HepG2 (cell line): ENCODE measurements at regions not wholly inside any gene's neighbourhood (a gene's known extent, or its start where the extent isn't known, plus 50 kb on each side); places are given as distances from the start of the nearest gene placed in this dataset.

ENCODE experiments used
- ATAC-seq: fragments of 200-7000 bp; cut with Tn5 transposase; 3 replicates; pipeline ENCODE4 v1.9.1; 2020; ENCODE audit warnings: mild to moderate bottlenecking, moderate library complexity
- BruUV-seq: library from RNA; stranded (reverse); fragments of 400-500 nt; replicated peaks from 2 replicates; lab custom pipeline; 2021; lab: Mats Ljungman, UMichigan
- CTCF ChIA-PET: fragments of 300-600 bp; formaldehyde crosslinking; extraction: SDS; loops from one replicate; lab custom pipeline; 2021; ENCODE audit warnings: low total read pairs, inconsistent platforms, low intra/inter-chr PET ratio; lab: Yijun Ruan, JAX
- POLR2A ChIA-PET: fragments of 350-600 bp; sonication (Branson Sonifier 250); formaldehyde crosslinking; loops from one replicate; lab custom pipeline; 2020; ENCODE audit warnings: antibody characterized with exemption, inconsistent platforms; lab: Yijun Ruan, JAX
- DNase-seq: peaks from one replicate; pipeline ENCODE4 v3.0.0-alpha.2; 2015; ENCODE audit warnings: low spot score
- FAIRE-seq: peaks from 3 replicates; lab custom pipeline; 2011; peaks lifted over from hg19 to GRCh38; lab: Jason Lieb, UNC
- H2AFZ ChIP-seq: one replicate; pipeline ENCODE4 v1.6.1; 2011; ENCODE audit warnings: low read length, inconsistent platforms
- H3K27ac ChIP-seq: fragments of 300-600 bp; 3 replicates; pipeline ENCODE4 v1.8.0; 2011; ENCODE audit warnings: mixed run types, mild to moderate bottlenecking, mixed read lengths, low read length, inconsistent platforms; ENCODE audit not compliant: insufficient read depth; ENCODE audit errors: extremely low read length
- H3K27me3 ChIP-seq, 2 experiments: fragments of 200-600 bp in 1 of 2; 2 replicates in 1 of 2; 3 replicates in 1 of 2; pipeline versions ENCODE4 v1.6.0 to v1.8.0; 2011; ENCODE audit warnings: low read length in 2 of 2, mild to moderate bottlenecking in 2 of 2, moderate library complexity in 2 of 2, inconsistent platforms in 1 of 2; ENCODE audit not compliant: insufficient read depth in 2 of 2, control insufficient read depth in 1 of 2
- H3K36me3 ChIP-seq, 2 experiments: fragments of 200-600 bp in 1 of 2; replicated peaks in 1 of 2; 2 replicates in 1 of 2; 3 replicates in 1 of 2; pipeline versions ENCODE4 v1.5.1 to v1.8.0; 2011; ENCODE audit warnings: low read length in 2 of 2, inconsistent platforms in 1 of 2; ENCODE audit not compliant: insufficient read depth in 2 of 2, control insufficient read depth in 1 of 2
- H3K4me1 ChIP-seq: 2 replicates; pipeline ENCODE4 v1.5.1; 2012; ENCODE audit warnings: low read length, inconsistent platforms; ENCODE audit not compliant: insufficient read depth
- H3K4me2 ChIP-seq: 2 replicates; pipeline ENCODE4 v1.6.0; 2011; ENCODE audit warnings: low read depth, low read length, inconsistent platforms
- H3K4me3 ChIP-seq, 3 experiments: fragments of 200-600 bp in 1 of 3; sonication (generic), shearing (Covaris generic) in 1 of 3; replicated peaks in 1 of 3; 2 replicates each; pipeline ENCODE4 v1.5.1; 2011 to 2016; ENCODE audit warnings: low read length in 3 of 3, inconsistent platforms in 2 of 3, low read depth in 2 of 3, mild to moderate bottlenecking in 2 of 3, control low read depth in 1 of 3, mixed read lengths in 1 of 3; ENCODE audit not compliant: insufficient read depth in 1 of 3
- H3K79me2 ChIP-seq: one replicate; pipeline ENCODE4 v1.6.1; 2011; ENCODE audit warnings: low read length, inconsistent platforms; ENCODE audit not compliant: insufficient read depth
- H3K9ac ChIP-seq: 2 replicates; pipeline ENCODE4 v1.6.0; 2011; ENCODE audit warnings: mild to moderate bottlenecking, low read depth, low read length, inconsistent platforms; ENCODE audit not compliant: insufficient read depth
- H3K9me3 ChIP-seq: 2 replicates; pipeline ENCODE4 v1.5.1; 2012; ENCODE audit warnings: mild to moderate bottlenecking, low read length
- H4K20me1 ChIP-seq: 2 replicates; pipeline ENCODE4 v1.6.0; 2011; ENCODE audit warnings: inconsistent platforms, mild to moderate bottlenecking, low read length, moderate library complexity; ENCODE audit not compliant: insufficient read depth
- ATAD3A ChIP-seq: sonication (generic); formaldehyde crosslinking; IDR thresholded peaks from 2 replicates; pipeline ENCODE4 v1.4.0; 2020; ENCODE audit warnings: missing genetic modification reagents
- ATF1 ChIP-seq: IDR thresholded peaks from 2 replicates; pipeline ENCODE4 v1.6.1; 2016; ENCODE audit warnings: mild to moderate bottlenecking, control low read depth
- GABPA ChIP-seq, 2 experiments: IDR thresholded peaks; 2 replicates each; pipeline ENCODE4 v1.6.1; 2011 to 2016; ENCODE audit warnings: low read depth in 2 of 2, low read length in 1 of 2, missing biosample characterization in 1 of 2, missing genetic modification characterization in 1 of 2
- IKZF4 ChIP-seq: sonication (generic); formaldehyde crosslinking; IDR thresholded peaks from 2 replicates; pipeline ENCODE4 v1.5.1; 2020; ENCODE audit warnings: borderline replicate concordance, mild to moderate bottlenecking, low read depth, missing genetic modification reagents; ENCODE audit errors: not compliant biosample characterization
- ISL2 ChIP-seq: sonication (generic); formaldehyde crosslinking; IDR thresholded peaks from 2 replicates; pipeline ENCODE4 v1.5.0; 2020; ENCODE audit warnings: missing genetic modification reagents
- KAT8 ChIP-seq: IDR thresholded peaks from 2 replicates; pipeline ENCODE4 v1.6.1; 2016; ENCODE audit warnings: missing genetic modification reagents, missing compliant biosample characterization
- LCORL ChIP-seq, 2 experiments: fragments of 450-650 bp in 1 of 2; sonication (generic) in 1 of 2; formaldehyde crosslinking in 1 of 2; IDR thresholded peaks; 2 replicates each; pipeline versions ENCODE4 v1.5.0 to v1.6.1; 2017 to 2020; ENCODE audit warnings: antibody characterized with exemption in 1 of 2, missing genetic modification reagents in 1 of 2
- PCBP2 ChIP-seq: fragments of 200-400 bp; formaldehyde crosslinking; optimal IDR thresholded peaks from 2 replicates; pipeline ENCODE3; 2018; ENCODE audit warnings: low read length, low read depth; ENCODE audit not compliant: poor library complexity, severe bottlenecking
- RFX3 ChIP-seq: IDR thresholded peaks from 2 replicates; pipeline ENCODE4 v1.6.1; 2016; ENCODE audit warnings: missing biosample characterization, missing genetic modification reagents
- RFX5 ChIP-seq: IDR thresholded peaks from 2 replicates; pipeline ENCODE4 v1.6.1; 2011; ENCODE audit warnings: low read depth, low read length, improper control_type of control experiment
- SOX13 ChIP-seq, 3 experiments: fragments of 450-650 bp in 1 of 3; sonication (generic) in 1 of 3; formaldehyde crosslinking in 1 of 3; IDR thresholded peaks in 2 of 3; conservative IDR thresholded peaks in 1 of 3; 2 replicates each; pipeline versions ENCODE4 v1.5.0 to v1.6.1; 2016 to 2020; ENCODE audit warnings: antibody characterized with exemption in 1 of 3, mild to moderate bottlenecking in 1 of 3, missing compliant biosample characterization in 1 of 3, missing genetic modification reagents in 1 of 3, moderate library complexity in 1 of 3
- ZBTB8A ChIP-seq: sonication (generic); formaldehyde crosslinking; IDR thresholded peaks from 2 replicates; pipeline ENCODE4 v1.4.0; 2020; ENCODE audit warnings: mild to moderate bottlenecking, low read depth, missing genetic modification reagents, borderline replicate concordance
- ZNF704 ChIP-seq: sonication (generic); formaldehyde crosslinking; IDR thresholded peaks from 2 replicates; pipeline ENCODE4 v1.8.1; 2023; ENCODE audit warnings: mild to moderate bottlenecking, inconsistent platforms, moderate library complexity, missing genetic modification reagents, borderline replicate concordance
- ZNF784 ChIP-seq: sonication (generic); formaldehyde crosslinking; IDR thresholded peaks from 2 replicates; pipeline ENCODE4 v1.5.1; 2020; ENCODE audit warnings: missing genetic modification reagents, mild to moderate bottlenecking, borderline replicate concordance
- ZSCAN12 ChIP-seq: sonication (generic); formaldehyde crosslinking; IDR thresholded peaks from 2 replicates; pipeline ENCODE4 v1.9.0; 2021; ENCODE audit warnings: mild to moderate bottlenecking, missing genetic modification reagents
- WGBS: methylation state at CpG from one replicate; pipeline ENCODE4 v1.1.6; 2017; ENCODE audit warnings: low lambda C conversion rate; 5-methylcytosine and 5-hydroxymethylcytosine counted together
- in situ Hi-C: cut with HindIII; loops from 2 replicates; pipeline ENCODE4 v1.10.0; 2017; ENCODE audit warnings: low pct_unique_long_range_greater_than_20kb; ENCODE audit not compliant: extremely low pct_ligation_motif_present
- intact Hi-C: fragments of 100-400 bp; cut with micrococcal nuclease; formaldehyde crosslinking; loops from one replicate; pipeline ENCODE4 v1.10.0; 2022; ENCODE audit not compliant: unreplicated experiment
- TF ChIP-seq, protein P1 (sequence below): sonication (generic); formaldehyde crosslinking; IDR thresholded peaks from 2 replicates; pipeline ENCODE4 v1.4.0; 2020; ENCODE audit warnings: missing genetic modification reagents, borderline replicate concordance

- TF ChIP-seq GABPA (IDR thresholded peaks at IDR 0.05; ENCODE audit: low read depth, low read length) = no peak
- TF ChIP-seq GABPA (CRISPR knock-in tag; IDR thresholded peaks at IDR 0.05; ENCODE audit: low read depth) = no peak
Observed at GRCh38 chr4:83768146-83768545, 232.2 kb downstream of the GPAT3 start (continued).

- Histone ChIP-seq H3K9ac (no peak overlapping the region), H3K4me1 (no peaks in the 10 kb centered on the region), H3K27me3 (no peaks in the 10 kb centered on the region), H3K4me2 (no peak overlapping the region), H3K79me2 (no peaks in the 10 kb centered on the region), H3K27ac (no peak overlapping the region), H3K36me3 (no peaks in the 10 kb centered on the region), H3K4me3 (no peak overlapping the region), H3K9me3 (no peaks in the 10 kb centered on the region), H2AFZ (no peak overlapping the region), H4K20me1 (no peaks in the 10 kb centered on the region)
- no peak for FAIRE-seq
- intact Hi-C loops (no loop called here), in situ Hi-C loops (loop anchor here (25.0 kb wide), 1 partner anchor 495 kb away; no protein-coding TSS in a partner anchor)
- POLR2A ChIA-PET = no interaction called here
- CTCF ChIA-PET = no interaction called here
- no peak for ATAC-seq
- WGBS = 8% methylated on average over 2 of the region's 2 CpGs
- BruUV-seq = no TSS peak
- DNase-seq = no peak
- no peak for TF ChIP-seq RFX5
- no peak for TF ChIP-seq ZSCAN12 (CRISPR knock-in tag)
- TF ChIP-seq RFX3 (CRISPR knock-in tag) = no peak
- TF ChIP-seq, protein P1, sequence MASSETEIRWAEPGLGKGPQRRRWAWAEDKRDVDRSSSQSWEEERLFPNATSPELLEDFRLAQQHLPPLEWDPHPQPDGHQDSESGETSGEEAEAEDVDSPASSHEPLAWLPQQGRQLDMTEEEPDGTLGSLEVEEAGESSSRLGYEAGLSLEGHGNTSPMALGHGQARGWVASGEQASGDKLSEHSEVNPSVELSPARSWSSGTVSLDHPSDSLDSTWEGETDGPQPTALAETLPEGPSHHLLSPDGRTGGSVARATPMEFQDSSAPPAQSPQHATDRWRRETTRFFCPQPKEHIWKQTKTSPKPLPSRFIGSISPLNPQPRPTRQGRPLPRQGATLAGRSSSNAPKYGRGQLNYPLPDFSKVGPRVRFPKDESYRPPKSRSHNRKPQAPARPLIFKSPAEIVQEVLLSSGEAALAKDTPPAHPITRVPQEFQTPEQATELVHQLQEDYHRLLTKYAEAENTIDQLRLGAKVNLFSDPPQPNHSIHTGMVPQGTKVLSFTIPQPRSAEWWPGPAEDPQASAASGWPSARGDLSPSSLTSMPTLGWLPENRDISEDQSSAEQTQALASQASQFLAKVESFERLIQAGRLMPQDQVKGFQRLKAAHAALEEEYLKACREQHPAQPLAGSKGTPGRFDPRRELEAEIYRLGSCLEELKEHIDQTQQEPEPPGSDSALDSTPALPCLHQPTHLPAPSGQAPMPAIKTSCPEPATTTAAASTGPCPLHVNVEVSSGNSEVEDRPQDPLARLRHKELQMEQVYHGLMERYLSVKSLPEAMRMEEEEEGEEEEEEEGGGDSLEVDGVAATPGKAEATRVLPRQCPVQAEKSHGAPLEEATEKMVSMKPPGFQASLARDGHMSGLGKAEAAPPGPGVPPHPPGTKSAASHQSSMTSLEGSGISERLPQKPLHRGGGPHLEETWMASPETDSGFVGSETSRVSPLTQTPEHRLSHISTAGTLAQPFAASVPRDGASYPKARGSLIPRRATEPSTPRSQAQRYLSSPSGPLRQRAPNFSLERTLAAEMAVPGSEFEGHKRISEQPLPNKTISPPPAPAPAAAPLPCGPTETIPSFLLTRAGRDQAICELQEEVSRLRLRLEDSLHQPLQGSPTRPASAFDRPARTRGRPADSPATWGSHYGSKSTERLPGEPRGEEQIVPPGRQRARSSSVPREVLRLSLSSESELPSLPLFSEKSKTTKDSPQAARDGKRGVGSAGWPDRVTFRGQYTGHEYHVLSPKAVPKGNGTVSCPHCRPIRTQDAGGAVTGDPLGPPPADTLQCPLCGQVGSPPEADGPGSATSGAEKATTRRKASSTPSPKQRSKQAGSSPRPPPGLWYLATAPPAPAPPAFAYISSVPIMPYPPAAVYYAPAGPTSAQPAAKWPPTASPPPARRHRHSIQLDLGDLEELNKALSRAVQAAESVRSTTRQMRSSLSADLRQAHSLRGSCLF (CRISPR knock-in tag) = no peak
- TF ChIP-seq ZBTB8A (CRISPR knock-in tag) = no peak
- TF ChIP-seq ISL2 (CRISPR knock-in tag) = no peak
- no peak for TF ChIP-seq ZNF784 (CRISPR knock-in tag)
- no peak for TF ChIP-seq ATF1 (CRISPR knock-in tag)
- TF ChIP-seq IKZF4 (CRISPR knock-in tag) = no peak
- TF ChIP-seq SOX13 (IDR thresholded peaks at IDR 0.05) = no peak
- no peak for TF ChIP-seq SOX13 (CRISPR knock-in tag; conservative IDR thresholded peaks at IDR 0.05 in 1 of 2, IDR thresholded peaks at IDR 0.05 in 1 of 2)
- TF ChIP-seq KAT8 = no peak
- TF ChIP-seq ATAD3A (CRISPR knock-in tag) = no peak
- TF ChIP-seq LCORL (IDR thresholded peaks at IDR 0.05) = no peak
- no peak for TF ChIP-seq LCORL (CRISPR knock-in tag; IDR thresholded peaks at IDR 0.05)
- no peak for TF ChIP-seq ZNF704
- TF ChIP-seq PCBP2 = no peak
Observed at GRCh38 chr4:83767067-83767466, 231.2 kb downstream of the GPAT3 start.
